HCT116 (cell line): ENCODE measurements at regions not wholly inside any gene's neighbourhood (a gene's known extent, or its start where the extent isn't known, plus 50 kb on each side); places are given as distances from the start of the nearest gene placed in this dataset.

Experiments used
- ATF3 ChIP-seq: IDR thresholded peaks from 2 replicates; pipeline ENCODE4 v1.6.1; 2012
- CTCF ChIP-seq, 3 experiments: fragments of 200-600 bp in 1 of 3; sonication (generic) in 1 of 3; IDR thresholded peaks in 2 of 3; conservative IDR thresholded peaks in 1 of 3; 2 replicates each; pipeline ENCODE4 v1.5.1; 2012 to 2017; ENCODE audit warnings: low read depth in 2 of 3, low read length in 2 of 3, antibody characterized with exemption in 1 of 3, borderline replicate concordance in 1 of 3, control low read depth in 1 of 3, mild to moderate bottlenecking in 1 of 3, mixed read lengths in 1 of 3, mixed run types in 1 of 3, moderate library complexity in 1 of 3; ENCODE audit not compliant: insufficient read depth in 1 of 3
- EZH2 ChIP-seq: fragments of 200-600 bp; sonication (generic); IDR thresholded peaks from 2 replicates; pipeline ENCODE4 v1.6.1; 2017; ENCODE audit warnings: antibody characterized with exemption, mixed run types
- JUND ChIP-seq: IDR thresholded peaks from 2 replicates; pipeline ENCODE4 v1.6.1; 2012
- POLR2A ChIP-seq: IDR thresholded peaks from 2 replicates; pipeline ENCODE4 v1.7.0; 2011; ENCODE audit warnings: borderline replicate concordance; ENCODE audit not compliant: insufficient read depth, insufficient read length; ENCODE audit errors: extremely low read depth
- POLR2AphosphoS5 ChIP-seq: IDR thresholded peaks from 2 replicates; pipeline ENCODE4 v1.6.1; 2011; ENCODE audit warnings: mild to moderate bottlenecking, low read depth, low read length, moderate library complexity
- SIN3A ChIP-seq: IDR thresholded peaks from 2 replicates; pipeline ENCODE4 v1.6.1; 2012; ENCODE audit warnings: low read depth
- SP1 ChIP-seq: IDR thresholded peaks from 2 replicates; pipeline ENCODE4 v1.6.1; 2012; ENCODE audit warnings: low read depth
- SRF ChIP-seq: IDR thresholded peaks from 2 replicates; pipeline ENCODE4 v1.6.1; 2012; ENCODE audit warnings: low read depth
- ZFX ChIP-seq: fragments of 450-650 bp; IDR thresholded peaks from 2 replicates; pipeline ENCODE4 v1.6.1; 2017
- ZNF274 ChIP-seq: fragments of 200-500 bp; sonication (Bioruptor generic); IDR thresholded peaks from 2 replicates; pipeline ENCODE4 v1.6.1; 2014; ENCODE audit warnings: mild to moderate bottlenecking, low read depth, low read length, inconsistent platforms

GRCh38 chr1:192878249-192878648, 69.4 kb downstream of the RGS2 start:
- TF ChIP-seq SIN3A (no peak), SRF (no peak), EZH2 (no peak), ATF3 (no peak), POLR2AphosphoS5 (no peak), SP1 (no peak), POLR2A (no peak), CTCF (IDR thresholded peaks at IDR 0.05 in 2 of 3, conservative IDR thresholded peaks at IDR 0.05 in 1 of 3; ENCODE audit: borderline replicate concordance in 1 of 3, insufficient read depth in 1 of 3, low read depth in 2 of 3, low read length in 2 of 3) (no peak), ZNF274 (no peak), ZFX (no peak), JUND (no peak)
